Erythroblast (primary cell): ENCODE measurements at regions not wholly inside any gene's neighbourhood (a gene's known extent, or its start where the extent isn't known, plus 50 kb on each side); places are given as distances from the start of the nearest gene placed in this dataset.

Source experiments
- GATA1 ChIP-seq: IDR thresholded peaks from 2 replicates; pipeline ENCODE4 v1.6.1; 2011; ENCODE audit warnings: low read depth, mild to moderate bottlenecking, control low read depth, low read length, moderate library complexity
- POLR2A ChIP-seq: IDR thresholded peaks from 2 replicates; pipeline ENCODE4 v1.6.1; 2011; ENCODE audit warnings: mild to moderate bottlenecking, low read length

- TF ChIP-seq POLR2A (no peak), GATA1 (no peak)
These were observed 57.4 kb downstream of the KCNRG start for GRCh38 chr13:50072676-50073075.
